ENCODE measurements at regions not wholly inside any gene's neighbourhood (a gene's known extent, or its start where the extent isn't known, plus 50 kb on each side); places are given as distances from the start of the nearest gene placed in this dataset.

DNA sequence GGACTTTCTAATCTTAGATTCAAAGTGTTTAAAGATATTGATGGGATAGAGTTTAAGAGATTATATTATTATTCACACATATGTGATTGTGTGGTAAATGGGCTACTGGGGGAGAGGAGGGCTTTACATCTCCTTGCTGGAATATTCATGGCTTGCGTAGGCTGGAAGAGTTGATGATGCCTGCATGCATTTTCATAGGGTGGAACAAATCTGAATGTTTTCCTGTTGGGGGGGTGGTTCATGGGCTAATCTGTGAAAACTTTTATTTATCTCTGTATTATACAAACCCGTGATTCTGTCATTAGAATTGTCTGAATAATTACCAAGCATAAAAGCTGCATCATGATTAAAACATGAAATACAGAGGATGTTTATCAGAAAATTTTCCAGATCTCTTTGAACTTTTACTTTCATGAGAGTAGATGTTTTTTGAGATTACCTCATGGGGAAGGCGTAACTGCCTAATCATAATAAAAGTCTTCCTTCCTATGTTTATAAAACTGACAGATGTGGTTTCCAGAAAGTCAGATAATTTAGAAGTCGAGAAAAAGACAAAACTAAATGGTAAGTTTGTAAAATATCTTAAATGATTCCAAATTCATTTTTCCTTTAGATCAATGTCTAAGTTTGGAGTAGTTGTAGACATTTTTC is 1185.4 kb upstream of the SEMA6A start:
- in situ Hi-C loops (cut with HindIII; ENCODE audit: low sequenced_read_pairs), result no loop called here
- no peak overlapping the region for H3K4me3 ChIP-seq (ENCODE audit: low read depth, low read length)
- TF ChIP-seq, protein P1, sequence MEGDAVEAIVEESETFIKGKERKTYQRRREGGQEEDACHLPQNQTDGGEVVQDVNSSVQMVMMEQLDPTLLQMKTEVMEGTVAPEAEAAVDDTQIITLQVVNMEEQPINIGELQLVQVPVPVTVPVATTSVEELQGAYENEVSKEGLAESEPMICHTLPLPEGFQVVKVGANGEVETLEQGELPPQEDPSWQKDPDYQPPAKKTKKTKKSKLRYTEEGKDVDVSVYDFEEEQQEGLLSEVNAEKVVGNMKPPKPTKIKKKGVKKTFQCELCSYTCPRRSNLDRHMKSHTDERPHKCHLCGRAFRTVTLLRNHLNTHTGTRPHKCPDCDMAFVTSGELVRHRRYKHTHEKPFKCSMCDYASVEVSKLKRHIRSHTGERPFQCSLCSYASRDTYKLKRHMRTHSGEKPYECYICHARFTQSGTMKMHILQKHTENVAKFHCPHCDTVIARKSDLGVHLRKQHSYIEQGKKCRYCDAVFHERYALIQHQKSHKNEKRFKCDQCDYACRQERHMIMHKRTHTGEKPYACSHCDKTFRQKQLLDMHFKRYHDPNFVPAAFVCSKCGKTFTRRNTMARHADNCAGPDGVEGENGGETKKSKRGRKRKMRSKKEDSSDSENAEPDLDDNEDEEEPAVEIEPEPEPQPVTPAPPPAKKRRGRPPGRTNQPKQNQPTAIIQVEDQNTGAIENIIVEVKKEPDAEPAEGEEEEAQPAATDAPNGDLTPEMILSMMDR (IDR thresholded peaks at IDR 0.05; ENCODE audit: low read depth, low read length, missing control alignments), result no peak
- DNase-seq (ENCODE audit: low read depth), result no peak

DNA sequence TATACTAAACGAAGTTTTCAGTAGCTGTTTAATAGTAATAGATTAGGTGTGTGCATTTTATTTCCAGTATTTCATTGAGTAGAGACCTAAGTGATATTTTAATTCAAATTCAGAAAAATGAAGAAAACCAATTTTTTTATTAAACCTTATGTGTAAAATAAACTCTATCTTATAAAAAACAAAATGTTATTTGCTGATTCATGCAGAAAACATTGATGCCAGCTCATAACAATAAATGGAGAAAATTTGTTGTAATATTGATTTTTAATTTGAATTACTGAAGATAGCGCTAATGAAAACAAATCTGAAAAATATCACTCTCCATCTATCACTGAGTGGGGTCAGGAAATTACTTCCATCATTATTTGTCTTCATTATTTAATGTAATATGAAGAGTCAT is 1177.8 kb upstream of the SEMA6A start:
- H3K4me3 ChIP-seq (ENCODE audit: low read depth, low read length), result no peak overlapping the region
- in situ Hi-C loops (cut with HindIII; ENCODE audit: low sequenced_read_pairs), result no loop called here
- no peak for DNase-seq (ENCODE audit: low read depth)
- TF ChIP-seq, protein P1 (IDR thresholded peaks at IDR 0.05; ENCODE audit: low read depth, low read length, missing control alignments), result no peak

DNA sequence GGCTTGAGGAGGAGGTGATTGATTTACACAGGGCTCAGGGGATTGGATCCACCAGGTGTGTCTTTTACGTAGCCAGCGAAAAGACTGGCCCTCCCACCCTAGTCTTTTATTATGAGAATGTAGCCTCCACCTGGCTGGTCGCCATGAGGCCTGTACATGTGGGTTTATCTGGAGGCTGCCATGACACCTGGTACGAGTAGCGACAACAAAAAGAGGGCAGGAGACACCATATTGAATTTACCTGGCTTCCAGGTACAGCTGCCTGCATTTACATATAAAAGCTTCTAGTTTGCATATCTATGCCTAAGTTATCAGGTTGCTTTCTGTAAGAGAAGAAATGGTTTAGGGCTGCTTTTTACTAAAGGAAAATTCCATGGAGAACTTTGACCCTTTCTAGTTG is 1173.7 kb upstream of the SEMA6A start:
- DNase-seq (ENCODE audit: low read depth), result no peak
- H3K4me3 ChIP-seq (ENCODE audit: low read depth, low read length), result no peak overlapping the region
- TF ChIP-seq, protein P1 (IDR thresholded peaks at IDR 0.05; ENCODE audit: low read depth, low read length, missing control alignments), result no peak
- in situ Hi-C loops (cut with HindIII; ENCODE audit: low sequenced_read_pairs), result no loop called here

DNA sequence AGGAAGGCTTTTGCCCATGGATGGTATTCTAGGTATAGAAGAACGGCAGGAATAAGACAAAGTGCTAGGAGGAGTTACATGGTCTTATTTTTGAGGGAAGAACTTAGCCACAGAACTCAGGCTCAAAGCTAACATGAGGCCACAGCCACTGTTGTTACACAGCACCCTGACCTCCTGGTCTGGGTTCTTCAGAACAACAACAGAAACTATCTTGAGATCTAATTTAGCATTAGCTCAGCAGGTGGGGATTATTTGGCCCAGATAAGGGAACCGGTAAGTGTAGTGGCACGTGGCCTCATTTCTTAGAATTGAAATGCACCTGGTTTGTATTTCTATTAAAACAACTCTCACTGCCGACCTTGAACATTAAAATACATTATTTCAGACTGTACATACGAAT is 1168.7 kb upstream of the SEMA6A start:
- no peak for DNase-seq (ENCODE audit: low read depth)
- TF ChIP-seq, protein P1 (IDR thresholded peaks at IDR 0.05; ENCODE audit: low read depth, low read length, missing control alignments), result no peak
- in situ Hi-C loops (cut with HindIII; ENCODE audit: low sequenced_read_pairs), result no loop called here
- no peak overlapping the region for H3K4me3 ChIP-seq (ENCODE audit: low read depth, low read length)

DNA sequence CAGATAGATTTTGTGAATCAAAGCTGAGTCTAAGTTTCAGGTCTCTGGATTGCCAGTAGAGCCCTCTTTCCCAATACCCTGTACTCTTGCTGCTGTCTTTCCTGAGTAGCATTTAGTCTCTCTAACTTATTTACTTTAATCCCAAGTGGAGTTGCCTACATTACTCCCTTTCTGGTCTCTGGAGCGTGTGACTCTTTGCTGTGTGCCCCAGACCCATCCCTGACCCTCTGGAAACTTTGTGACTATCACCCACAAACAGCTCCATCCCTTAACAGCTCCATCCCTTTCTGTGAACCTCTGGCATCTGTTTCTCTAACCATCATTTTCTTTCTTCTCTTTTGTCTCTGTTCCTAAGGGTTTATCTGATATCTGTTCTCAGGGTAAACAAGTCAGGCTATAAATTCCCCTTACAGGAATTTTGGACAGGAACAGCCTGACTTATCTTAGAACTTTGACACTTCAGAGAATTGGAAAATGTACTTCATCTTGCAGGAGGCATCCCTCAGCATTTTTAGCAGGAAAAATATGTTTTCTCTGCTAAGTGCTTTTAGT is 1167.1 kb upstream of the SEMA6A start:
- no peak overlapping the region for H3K4me3 ChIP-seq (ENCODE audit: low read depth, low read length)
- DNase-seq (ENCODE audit: low read depth), result no peak
- in situ Hi-C loops (cut with HindIII; ENCODE audit: low sequenced_read_pairs), result no loop called here
- TF ChIP-seq, protein P1 (IDR thresholded peaks at IDR 0.05; ENCODE audit: low read depth, low read length, missing control alignments), result no peak

DNA sequence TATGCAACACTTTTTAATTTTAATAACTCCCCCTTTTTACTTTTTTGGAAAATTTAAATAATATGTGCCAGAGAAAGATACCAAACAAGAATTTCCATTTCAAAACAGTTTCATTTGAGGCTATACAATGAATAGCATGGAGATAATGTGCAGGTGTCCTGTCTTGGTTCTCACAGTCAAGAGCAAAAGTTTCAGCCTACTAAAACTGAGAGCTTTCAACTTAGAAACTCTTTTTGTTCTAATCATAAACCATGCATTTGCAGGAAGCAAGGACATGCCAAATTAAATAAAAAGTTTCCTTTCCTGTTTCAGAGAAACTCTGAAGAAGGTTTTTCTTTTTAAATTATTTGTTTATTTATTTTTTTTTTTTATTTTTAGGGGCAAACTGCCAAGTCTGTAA is 1165.6 kb upstream of the SEMA6A start:
- in situ Hi-C loops (cut with HindIII; ENCODE audit: low sequenced_read_pairs), result no loop called here
- DNase-seq (ENCODE audit: low read depth), result no peak
- no peak overlapping the region for H3K4me3 ChIP-seq (ENCODE audit: low read depth, low read length)
- TF ChIP-seq, protein P1 (IDR thresholded peaks at IDR 0.05; ENCODE audit: low read depth, low read length, missing control alignments), result no peak
